ENCODE measurements at regions not wholly inside any gene's neighbourhood (a gene's known extent, or its start where the extent isn't known, plus 50 kb on each side); places are given as distances from the start of the nearest gene placed in this dataset.

- Histone ChIP-seq H3K9ac (ENCODE audit: extremely low read depth, insufficient read length, low read length) (no peak overlapping the region), H3K27ac (ENCODE audit: insufficient read length, low read depth, low read length) (no peak overlapping the region), H2BK120ac (ENCODE audit: low read depth, low read length, poor library complexity, severe bottlenecking) (no peak overlapping the region), H3K79me1 (ENCODE audit: insufficient read depth, low read depth, low read length, poor library complexity, severe bottlenecking) (no peaks in the 10 kb centered on the region), H3K27me3 (ENCODE audit: insufficient read depth, low read length) (no peaks in the 10 kb centered on the region), H2BK15ac (ENCODE audit: low read depth, low read length) (no peak overlapping the region), H3K4me1 (ENCODE audit: insufficient read depth, low read length) (no peaks in the 10 kb centered on the region), H3K4ac (ENCODE audit: low read depth, low read length) (no peak overlapping the region), H3K9me3 (ENCODE audit: control insufficient read depth, low read depth, low read length) (no peaks in the 10 kb centered on the region), H2BK5ac (ENCODE audit: insufficient read length, low read length) (no peak overlapping the region), H3K18ac (ENCODE audit: insufficient read length, low read depth, low read length) (no peak overlapping the region), H4K8ac (replicated peaks; ENCODE audit: insufficient read length, low read depth, low read length) (no peak overlapping the region), H2BK12ac (ENCODE audit: insufficient read length, low read depth, low read length) (no peak overlapping the region), H3T11ph (ENCODE audit: low read length) (no peak overlapping the region), H4K20me1 (ENCODE audit: control insufficient read depth, insufficient read depth, insufficient read length) (no peaks in the 10 kb centered on the region), H3K23ac (ENCODE audit: insufficient read length, low read depth, low read length) (no peak overlapping the region), H2AFZ (ENCODE audit: low read length) (no peak overlapping the region), H3K23me2 (ENCODE audit: insufficient read length, low read depth, low read length, poor library complexity, severe bottlenecking) (no peaks in the 10 kb centered on the region), H4K5ac (ENCODE audit: insufficient read length, low read depth, low read length) (no peak overlapping the region), H2BK20ac (ENCODE audit: low read depth, low read length, poor library complexity, severe bottlenecking) (no peak overlapping the region), H2AK5ac (ENCODE audit: insufficient read length, low read length) (no peak overlapping the region), H3K79me2 (ENCODE audit: insufficient read depth, low read length) (no peaks in the 10 kb centered on the region), H3K14ac (ENCODE audit: insufficient read depth, low read length) (no peak overlapping the region), H3K56ac (ENCODE audit: insufficient read length, low read depth, low read length) (no peak overlapping the region), H4K91ac (ENCODE audit: insufficient read length, low read depth, low read length) (no peak overlapping the region), H3K4me2 (ENCODE audit: insufficient read depth, insufficient read length, low read length) (no peak overlapping the region)
- no peak for DNase-seq
- Mint-ChIP-seq H3K9me3 (no peaks in the 10 kb centered on the region), H3K36me3 (ENCODE audit: insufficient read depth in 1 of 3, low read depth in 3 of 3) (no peaks in the 10 kb centered on the region; a peak in 1 of 7 replicates), H3K27me3 (ENCODE audit: low read depth) (no peaks in the 10 kb centered on the region), H3K4me3 (no peak overlapping the region), H3K27ac (no peak overlapping the region), H3K4me1 (no peaks in the 10 kb centered on the region)
- TF ChIP-seq CTCF (conservative IDR thresholded peaks at IDR 0.05): no peak
- no CpG with 5 or more reads among the region's 3 CpGs for WGBS (ENCODE audit: extremely low coverage, insufficient read length, low lambda C conversion rate)
Observed at GRCh38 chr4:187354740-187355139, 631.1 kb upstream of the FAT1 start.
